GM21723 (cell line): ENCODE measurements at regions not wholly inside any gene's neighbourhood (a gene's known extent, or its start where the extent isn't known, plus 50 kb on each side); places are given as distances from the start of the nearest gene placed in this dataset.

Experiments
- ATAC-seq: cut with Tn5 transposase; IDR thresholded peaks from one replicate; pipeline ENCODE4 v1.9.1; 2021; ENCODE audit warnings: mild to moderate bottlenecking, moderate library complexity; ENCODE audit not compliant: unreplicated experiment

GRCh38 chr2:122150524-122151280 is 395.3 kb downstream of the TSN start:
- ATAC-seq = no peak

GRCh38 chr2:122152571-122152970 is 397.1 kb downstream of the TSN start:
- ATAC-seq = no peak

- ATAC-seq = no peak
These were observed 400.9 kb downstream of the TSN start for GRCh38 chr2:122156176-122156890.

GRCh38 chr2:122157158-122157557 is 401.7 kb downstream of the TSN start:
- no peak for ATAC-seq

- ATAC-seq = no peak
These were observed 408.2 kb downstream of the TSN start for GRCh38 chr2:122163617-122164016.

GRCh38 chr2:122164964-122165363 is 409.5 kb downstream of the TSN start:
- ATAC-seq = no peak

- no peak for ATAC-seq
These were observed 411.4 kb downstream of the TSN start for GRCh38 chr2:122166820-122167219.

GRCh38 chr2:122167515-122167914 is 412.1 kb downstream of the TSN start:
- no peak for ATAC-seq

GRCh38 chr2:122168799-122169198 is 413.3 kb downstream of the TSN start:
- ATAC-seq = no peak

- no peak for ATAC-seq
These were observed 417.4 kb downstream of the TSN start for GRCh38 chr2:122172812-122173211.

- ATAC-seq = no peak
These were observed 418.6 kb downstream of the TSN start for GRCh38 chr2:122174061-122174460.

GRCh38 chr2:122179492-122180165 is 424.2 kb downstream of the TSN start:
- no peak for ATAC-seq

- ATAC-seq = no peak
These were observed 425.5 kb downstream of the TSN start for GRCh38 chr2:122180972-122181371.

GRCh38 chr2:122182616-122183355 is 427.3 kb downstream of the TSN start:
- no peak for ATAC-seq

GRCh38 chr2:122183890-122184289 is 428.4 kb downstream of the TSN start:
- ATAC-seq = no peak

- ATAC-seq = no peak
These were observed 431.3 kb downstream of the TSN start for GRCh38 chr2:122186761-122187222.

- ATAC-seq = no peak
These were observed 435.9 kb downstream of the TSN start for GRCh38 chr2:122191331-122191730.

- ATAC-seq = no peak
These were observed 438.2 kb downstream of the TSN start for GRCh38 chr2:122193622-122194021.

- no peak for ATAC-seq
These were observed 439.1 kb downstream of the TSN start for GRCh38 chr2:122194546-122194945.

- no peak for ATAC-seq
These were observed 448.1 kb downstream of the TSN start for GRCh38 chr2:122203523-122203922.

GRCh38 chr2:122205641-122206040 is 450.2 kb downstream of the TSN start:
- no peak for ATAC-seq
